ENCODE measurements at regions not wholly inside any gene's neighbourhood (a gene's known extent, or its start where the extent isn't known, plus 50 kb on each side); places are given as distances from the start of the nearest gene placed in this dataset.
A peak's percentile ranks its signal among the peaks of the same experiment; 100 is the strongest.
"Not testable (repeated sequence)": the region's sequence is repeated elsewhere in the genome, so short reads cannot be mapped to it uniquely, and the experiment has no call there.

DNA sequence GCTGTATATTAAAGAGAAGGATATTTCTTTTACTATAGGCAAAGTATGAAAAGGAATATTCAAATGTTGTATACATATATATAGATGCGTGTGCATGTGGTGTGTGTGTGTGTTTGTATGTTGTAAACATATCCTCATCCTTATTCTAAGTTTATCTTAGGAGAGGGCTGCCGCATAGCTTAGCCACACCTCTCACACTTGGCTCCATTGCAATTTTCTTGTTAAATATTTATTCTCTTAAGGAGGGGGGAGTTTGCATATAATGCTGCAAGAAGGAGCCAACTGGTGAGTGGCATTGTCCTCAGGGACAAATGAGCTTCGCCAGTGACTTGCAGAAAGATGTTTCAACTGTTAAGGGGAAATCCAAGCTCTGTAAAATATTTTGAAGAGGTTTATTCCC is 360.1 kb upstream of the RND3 start:
- no peak for DNase-seq

DNA sequence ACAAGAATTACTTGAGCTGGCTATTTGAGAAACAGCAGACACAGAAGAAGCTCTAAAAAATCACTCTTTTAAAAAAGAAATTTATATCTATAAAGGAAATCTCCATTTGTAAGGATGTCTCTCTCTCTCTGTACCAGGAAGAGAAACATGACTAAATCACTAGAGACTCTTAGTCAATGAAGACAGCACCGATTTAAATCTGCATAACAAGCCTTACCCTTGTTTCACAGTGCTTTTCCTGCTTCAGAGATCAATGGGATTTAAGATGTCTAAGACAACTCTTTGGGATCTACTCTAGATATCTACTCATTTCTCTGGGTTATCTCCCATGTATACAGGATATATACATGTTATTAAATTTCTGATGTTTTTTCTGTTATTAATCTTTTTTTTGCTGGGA is 359.2 kb upstream of the RND3 start:
- DNase-seq: no peak

DNA sequence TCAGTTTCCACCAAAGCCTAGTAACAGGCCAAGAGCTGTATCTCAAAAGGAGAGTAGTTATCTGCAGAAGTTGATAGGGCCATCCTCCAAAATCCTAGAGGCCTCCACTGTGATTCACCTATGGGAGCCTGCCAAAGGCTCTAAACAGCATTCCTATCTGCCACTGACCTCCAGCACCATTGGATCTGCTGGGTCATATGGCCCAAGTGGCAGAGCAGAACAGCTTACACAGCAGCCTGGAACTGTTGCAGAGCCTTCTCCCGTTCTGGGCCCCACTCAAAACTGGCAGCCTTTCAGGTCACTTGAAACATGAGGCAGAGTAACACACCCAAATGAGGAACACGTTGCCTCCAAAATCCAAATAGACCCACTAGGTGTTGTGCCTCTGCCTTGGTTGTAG is 345.2 kb upstream of the RND3 start:
- no peak for DNase-seq

DNA sequence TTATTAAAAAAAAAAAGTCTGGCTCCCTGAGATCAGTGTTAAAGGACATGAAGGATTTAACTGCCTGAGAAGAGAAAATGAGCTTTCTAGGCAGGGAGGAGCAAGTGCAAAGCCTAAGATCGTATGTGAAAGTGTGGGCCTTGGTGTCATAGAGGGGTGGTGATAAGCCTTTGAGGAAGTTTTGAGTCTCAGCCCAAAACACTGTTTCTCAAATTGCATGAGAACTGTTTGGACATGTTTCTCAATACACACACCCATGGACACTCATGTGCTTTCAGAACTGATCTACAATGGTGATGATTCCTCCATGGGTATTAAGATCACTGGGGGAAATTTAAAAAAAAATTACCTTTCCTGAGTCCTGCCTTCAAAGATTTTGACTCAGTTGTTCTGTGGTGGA is 336.7 kb upstream of the RND3 start:
- no peak for DNase-seq

DNA sequence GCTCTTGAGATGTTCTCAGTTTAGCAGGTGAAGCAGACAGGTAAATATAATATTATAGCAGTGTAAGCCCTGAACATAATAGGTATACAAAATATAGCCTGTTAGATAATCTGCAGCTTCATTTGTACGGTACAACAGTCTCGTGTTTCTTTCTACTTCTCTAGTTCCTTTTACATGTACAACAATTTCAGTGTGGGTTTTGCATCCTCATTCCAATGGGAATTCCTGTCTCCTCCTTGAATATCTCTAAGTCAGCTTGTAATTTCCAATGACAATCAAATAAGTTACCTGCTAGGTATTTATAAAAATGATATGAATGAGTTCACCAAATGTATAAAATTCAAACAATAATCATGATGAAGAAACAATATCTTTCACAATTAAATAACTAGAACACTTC is 330.0 kb upstream of the RND3 start:
- no peak for DNase-seq

DNA sequence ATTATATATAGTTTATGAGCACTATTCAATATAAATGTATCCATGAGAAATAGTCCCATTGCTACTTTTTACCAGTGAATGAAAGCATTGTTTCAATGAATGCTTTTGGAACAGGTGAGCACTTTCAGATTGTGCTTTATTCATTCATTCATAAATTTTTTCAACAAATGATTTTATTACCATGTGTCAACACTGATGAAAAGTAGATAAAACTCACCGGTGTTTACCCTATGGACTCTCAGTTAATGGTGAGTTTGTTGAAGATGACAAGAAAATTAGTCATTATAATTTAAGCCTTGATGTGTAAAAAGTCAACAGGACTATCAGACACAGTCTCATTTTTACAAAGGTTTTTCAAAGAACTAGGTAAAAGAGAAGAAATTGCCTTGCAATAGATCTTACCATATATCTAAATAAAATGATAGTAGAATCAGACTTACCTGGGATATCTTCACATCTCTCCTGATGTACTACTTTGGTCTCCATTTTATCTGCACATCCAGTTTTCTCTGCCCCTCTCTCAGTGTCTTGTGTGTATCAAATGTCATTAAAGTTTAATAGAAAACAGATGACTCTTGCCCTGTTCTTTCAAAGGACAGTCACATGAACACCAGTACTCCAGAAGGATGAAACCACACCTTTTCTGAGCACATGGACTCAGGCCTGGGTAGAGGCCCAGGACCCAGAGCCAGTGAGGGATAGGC is 325.3 kb upstream of the RND3 start:
- no peak for DNase-seq

DNA sequence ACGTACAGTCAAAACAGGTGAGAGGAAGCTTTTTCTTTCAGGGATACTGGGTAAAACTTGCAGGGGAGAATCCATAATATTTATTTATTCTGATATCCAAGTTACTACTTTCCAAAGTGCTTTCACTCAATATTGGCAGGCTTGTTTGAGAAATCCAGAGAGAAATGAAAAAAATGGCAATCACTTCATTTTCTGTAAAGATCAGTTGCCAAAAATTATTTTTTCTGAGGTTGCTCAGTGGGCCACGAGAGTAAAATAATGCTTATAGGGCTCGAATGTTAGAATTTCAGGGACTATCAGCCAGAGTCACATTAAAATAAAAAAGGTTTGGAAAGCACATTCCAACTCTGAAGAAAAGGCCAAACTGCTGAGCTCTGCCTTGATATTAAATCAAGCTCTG is 324.6 kb upstream of the RND3 start:
- no peak for DNase-seq

DNA sequence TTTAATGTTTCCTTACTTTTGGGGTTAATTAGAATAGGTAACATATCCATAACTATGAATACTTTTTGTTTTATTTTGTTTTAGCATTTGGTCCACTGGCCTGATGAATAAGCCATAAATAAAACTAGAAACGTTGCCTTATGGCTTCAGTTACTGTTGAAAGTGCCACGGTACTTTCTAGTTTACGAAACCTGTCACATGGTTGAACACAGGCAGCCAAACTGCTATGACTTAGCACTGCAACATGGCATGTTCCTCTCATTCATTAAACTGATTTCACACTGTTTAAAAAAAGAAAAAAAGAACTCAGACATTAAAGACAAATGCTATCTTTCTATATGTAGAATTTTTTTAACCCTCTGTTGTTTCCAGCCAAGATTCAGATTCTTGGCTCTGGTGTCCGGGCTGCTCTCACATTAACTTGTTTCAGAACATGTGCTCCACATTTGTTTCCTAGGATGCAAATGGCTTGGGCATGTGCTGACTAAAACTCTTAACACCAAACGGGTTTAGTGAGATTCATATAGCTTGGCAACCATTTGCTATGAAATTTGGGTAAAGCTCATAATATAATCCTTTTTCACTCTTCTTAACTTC is 323.9 kb upstream of the RND3 start:
- no peak for DNase-seq

DNA sequence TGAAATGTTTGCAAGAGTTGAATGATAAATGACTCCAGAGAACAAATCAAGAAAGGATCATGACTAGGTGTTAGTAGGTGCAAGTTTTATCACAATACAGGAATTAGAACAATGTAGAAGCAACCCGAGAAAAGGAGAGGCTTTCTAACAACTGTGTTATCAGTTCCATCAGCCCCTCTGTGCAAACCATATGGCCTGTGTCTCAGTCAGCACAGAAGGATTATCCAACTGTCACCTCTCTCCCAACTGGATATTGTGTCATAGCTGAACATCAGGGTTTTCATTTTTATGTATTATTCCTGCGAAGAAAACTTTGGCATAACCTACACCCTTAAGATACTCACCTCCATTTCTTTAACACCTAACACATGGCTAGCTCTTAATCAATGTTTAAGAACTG is 321.6 kb upstream of the RND3 start:
- no peak for DNase-seq

DNA sequence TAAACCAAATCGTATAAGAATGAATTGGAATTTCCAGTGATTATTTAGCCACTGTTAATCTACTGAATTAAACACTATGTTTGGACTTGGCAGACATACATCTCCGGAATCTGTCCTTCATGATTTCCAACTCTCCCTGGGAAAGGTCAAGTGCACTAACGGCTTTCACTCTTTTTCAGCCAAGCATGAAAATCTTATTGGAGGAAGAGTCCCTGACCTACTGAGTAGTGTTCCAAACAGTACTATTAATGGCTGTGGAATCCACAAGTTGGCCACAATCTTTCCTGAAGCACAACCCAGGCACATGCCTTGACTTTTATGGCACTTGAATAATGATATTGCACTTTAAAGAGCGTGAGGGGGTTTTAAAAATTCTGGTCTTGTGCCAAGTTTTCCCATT is 318.9 kb upstream of the RND3 start:
- no peak for DNase-seq

DNA sequence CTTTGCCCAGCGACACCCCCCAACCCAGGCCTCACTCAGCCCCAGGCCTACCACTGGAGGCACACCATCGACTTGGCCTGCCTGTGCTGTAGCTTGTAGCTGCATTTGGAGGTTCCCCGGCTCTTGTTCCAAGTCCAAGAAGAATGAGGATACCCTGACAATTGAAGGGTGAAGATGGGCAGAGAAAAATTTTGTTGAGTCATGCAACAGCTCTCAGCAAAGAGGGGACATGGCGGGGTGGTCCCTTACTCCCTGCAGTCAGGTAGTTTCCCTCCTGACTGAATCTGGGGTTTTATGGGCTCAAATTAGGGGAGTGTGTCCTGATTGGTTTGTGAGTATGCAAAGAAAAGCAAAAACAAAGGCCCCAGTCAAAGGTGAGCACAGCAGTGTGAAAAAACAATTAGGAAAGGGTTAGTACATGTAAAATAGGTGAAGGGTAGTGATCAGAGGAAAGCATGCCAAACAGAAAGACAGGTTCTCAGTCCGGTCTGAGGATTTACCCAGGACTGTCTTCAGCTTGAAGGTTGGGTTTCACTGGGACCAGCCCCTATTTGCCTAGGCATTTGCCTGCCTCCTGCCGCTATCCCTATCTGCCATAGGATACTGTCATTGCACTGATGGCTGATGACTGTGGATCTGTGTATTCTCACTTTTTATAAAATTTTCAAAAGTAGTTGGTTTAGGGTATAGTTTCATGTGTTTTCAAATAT is 316.4 kb upstream of the RND3 start:
- DNase-seq: no peak

DNA sequence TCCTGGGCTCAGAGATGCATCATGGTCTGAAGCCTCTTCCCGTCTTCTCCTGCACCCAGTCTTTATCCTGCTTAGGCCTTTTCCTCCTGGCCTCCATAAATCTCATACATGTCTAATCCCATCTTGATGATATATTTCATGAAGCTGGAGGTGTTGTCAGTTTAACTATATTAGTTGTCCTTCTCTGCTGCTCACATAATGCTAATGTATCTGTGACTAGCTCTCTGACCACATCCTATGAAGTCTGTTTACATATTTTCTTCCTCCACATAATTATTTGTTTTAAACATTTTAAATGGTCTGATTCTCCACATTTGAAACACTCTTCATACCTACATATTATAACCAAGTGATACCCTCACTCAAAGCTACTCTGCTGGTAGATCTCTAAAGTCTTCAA is 315.2 kb upstream of the RND3 start:
- no peak for DNase-seq

DNA sequence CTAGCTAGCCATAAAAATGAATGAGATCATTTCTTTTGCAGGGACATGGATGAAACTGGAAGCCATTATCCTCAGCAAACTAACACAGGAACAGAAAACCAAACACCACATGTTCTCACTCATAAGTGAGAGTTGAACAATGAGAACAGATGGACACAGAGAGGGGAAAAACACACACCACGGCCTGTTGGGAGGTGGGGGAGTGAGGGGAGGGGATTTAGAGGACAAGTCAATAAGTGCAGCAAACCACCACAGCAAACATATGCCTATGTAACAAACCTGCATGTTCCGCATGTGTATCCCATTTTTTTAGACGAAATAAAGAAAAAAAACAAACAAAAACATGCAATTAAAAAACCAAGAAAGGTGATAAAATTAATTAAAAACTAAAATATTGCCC is 308.8 kb upstream of the RND3 start:
- not testable (repeated sequence) for DNase-seq

DNA sequence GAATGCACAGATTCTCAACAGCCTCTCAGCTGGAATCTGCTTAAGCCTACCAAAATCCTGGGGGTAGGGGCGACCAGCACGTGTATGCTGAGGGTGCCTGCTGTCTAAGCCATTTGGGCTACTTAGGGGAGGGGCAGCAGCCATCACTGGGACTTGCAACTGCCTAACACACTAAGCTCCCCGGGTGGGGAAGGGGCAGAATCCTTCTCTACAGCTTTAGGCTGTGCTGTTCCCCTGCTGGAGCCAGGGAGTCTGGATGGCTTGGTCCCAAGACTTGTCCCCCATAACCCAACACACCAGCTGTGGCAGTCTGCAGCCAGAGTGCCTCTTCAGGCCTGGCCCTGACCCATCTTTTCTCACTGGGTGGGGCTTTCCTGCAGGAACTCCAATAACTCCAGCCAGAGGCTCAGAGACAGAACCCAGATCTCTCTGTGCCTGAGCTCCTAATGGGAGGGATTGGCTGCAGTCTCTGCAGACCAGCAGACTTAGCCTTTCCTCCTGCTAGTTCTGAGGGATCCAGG is 305.4 kb upstream of the RND3 start:
- no peak for DNase-seq

DNA sequence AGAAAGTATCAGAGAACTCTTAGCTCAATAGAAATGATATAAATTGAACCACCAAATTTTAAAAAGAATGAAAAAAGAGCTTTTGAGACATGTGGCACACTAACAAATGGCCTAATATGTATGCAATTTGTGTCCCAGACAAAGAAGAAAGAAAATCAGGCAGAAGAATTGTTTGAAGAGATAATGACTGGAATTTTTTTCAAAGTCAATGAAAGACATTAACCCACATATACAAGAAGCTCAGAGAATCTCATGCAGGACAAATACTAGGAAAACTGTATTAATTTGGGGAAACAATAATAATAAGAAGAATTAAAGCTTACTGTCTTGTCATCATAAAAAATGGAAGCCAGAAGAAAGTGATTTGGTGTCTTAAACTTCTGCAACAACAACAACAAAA is 304.1 kb upstream of the RND3 start:
- no peak for DNase-seq

DNA sequence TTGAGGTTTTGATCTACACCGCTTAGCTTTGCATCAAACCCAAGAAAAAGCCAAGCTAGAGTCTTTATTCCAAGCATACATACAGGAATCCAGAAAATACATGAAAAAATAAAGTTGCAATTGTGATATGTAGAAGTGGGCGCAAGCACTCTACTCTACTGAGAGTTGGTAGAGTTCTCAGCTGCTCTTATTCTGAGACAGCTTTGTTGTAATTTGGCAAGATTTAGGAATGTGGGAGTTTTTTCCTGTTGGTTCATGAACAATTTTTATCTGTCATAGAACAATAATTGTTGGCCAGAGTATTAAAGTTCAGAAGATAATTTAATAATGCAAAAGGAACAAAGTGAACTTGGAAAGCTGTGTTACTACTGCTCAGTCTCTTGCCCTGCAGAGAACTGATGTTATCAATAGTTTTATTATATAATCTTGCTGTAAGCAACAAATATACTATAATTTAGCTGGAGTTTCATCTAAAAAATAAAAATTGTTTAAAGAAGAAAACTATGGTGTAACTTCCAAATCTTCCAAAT is 302.0 kb upstream of the RND3 start:
- DNase-seq: no peak

DNA sequence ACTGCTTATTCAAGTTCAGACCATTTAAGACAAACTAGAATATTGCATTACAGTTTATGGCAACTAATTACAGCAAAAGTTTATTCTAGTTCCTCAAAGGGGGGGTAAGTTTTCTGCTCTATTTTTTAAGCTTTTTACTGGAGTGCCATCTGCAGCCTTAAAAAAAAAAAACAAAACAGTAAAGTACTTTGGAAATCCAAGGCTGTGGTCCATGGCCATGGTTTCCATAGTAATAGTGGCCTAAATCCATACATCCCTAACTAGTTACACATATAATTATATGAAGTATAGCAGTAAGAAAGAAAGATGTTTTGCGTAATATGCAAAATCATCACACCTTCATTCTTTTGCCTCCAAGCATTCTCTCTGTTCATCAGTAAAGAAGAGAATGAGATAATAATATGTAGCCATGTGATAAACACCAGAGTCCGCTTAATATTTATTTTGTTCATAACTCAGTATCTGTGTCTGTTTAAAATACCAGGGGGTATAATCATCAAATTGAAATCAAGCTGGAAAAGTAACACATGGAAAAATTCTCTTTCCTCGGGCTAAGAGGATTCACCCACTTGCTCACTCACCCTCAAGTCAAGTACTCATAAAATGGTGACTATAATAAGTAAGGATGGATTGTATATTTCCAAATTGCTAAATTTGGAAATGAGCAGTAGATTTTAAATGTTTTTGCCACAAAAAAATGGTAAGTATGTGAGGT is 301.1 kb upstream of the RND3 start:
- peak; percentile 19 for DNase-seq

DNA sequence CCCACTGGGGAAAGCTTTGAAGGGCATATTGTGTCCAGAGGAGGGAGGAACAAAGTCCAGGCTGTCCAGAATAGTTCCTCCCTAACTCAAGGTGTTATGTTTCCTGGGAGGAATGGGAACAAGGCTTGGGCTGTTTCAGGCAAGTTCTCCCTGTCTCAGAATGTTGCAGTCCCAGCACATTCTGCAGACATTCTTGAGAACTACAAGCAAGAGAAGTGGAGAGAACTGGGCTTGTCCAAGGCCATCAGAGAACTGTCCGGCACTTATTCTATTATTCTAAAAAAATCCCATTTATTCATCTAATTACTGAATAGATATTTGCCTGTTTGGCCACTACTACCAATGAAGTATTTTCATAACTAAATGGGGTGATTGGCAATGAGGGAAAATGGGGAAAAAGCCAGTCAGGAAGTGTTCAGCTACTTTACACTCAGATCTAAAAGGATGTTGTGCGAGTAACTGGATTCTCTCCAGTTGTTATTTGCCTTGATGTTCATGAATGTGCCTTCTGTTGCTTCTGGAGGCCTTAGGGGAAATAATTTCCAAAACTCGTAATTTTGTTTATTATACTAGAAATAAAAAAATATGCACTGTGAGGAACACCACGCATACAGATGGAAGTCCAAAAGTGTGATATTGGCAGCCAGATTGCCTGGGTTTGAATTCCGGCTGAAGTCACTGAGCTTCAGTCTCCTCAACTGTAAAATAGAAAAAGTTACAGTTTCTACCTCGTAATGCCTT is 300.1 kb upstream of the RND3 start:
- DNase-seq: no peak

DNA sequence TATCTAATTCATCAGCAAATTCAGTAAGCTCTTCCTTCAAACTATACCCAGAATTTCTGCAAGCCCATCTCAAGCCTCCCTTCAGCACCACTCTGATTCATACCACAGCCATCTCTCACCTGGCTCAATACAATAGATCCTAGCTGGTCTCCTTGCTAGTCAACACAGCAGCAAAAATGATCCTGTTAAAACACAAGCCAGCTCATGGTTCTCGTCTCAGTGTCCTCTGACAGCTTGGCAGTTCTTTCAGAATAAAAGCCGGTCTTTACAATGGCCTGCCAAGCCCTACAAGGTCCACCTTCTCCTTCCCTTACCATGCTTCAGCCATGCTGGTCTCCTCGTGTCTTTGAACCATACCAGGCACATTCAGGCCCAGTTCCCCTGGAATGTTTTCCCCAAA is 296.9 kb upstream of the RND3 start:
- DNase-seq: no peak

DNA sequence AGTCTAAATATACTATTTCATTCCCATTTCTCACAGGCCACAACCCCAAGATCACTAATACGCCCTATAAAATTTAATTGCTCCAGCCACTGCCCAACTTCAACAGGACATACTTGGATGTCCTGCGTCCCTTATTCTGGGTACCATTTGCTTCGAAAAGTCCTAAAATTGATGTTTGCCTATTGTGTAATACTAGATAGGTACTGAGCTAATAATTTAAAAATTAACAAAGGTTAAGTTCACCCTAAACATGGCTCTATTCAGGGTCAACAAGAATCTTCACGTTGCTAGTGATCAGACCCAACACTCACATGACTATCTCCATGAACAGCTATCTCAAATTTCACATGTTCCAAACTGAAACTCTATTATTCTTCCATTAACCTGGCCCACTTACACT is 296.4 kb upstream of the RND3 start:
- DNase-seq: no peak

DNA sequence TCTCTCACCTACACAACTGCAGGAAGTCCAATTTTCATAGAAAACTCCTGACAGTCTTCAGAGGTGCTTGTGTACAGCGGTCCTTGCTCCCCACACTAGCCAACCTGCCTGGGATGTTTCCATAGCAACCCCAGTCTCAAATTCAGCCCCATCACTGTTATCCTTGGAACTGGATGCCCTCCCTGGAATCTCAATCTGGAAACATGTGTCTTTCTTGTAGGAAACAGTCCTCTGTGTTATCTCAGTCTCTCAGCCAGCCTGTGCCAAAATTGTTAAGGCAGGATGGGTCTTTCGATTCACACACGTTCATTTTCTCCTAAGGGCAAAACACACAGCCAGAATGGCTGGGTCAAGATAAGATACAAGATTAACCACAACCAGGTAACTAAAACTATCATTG is 295.5 kb upstream of the RND3 start:
- DNase-seq: no peak

DNA sequence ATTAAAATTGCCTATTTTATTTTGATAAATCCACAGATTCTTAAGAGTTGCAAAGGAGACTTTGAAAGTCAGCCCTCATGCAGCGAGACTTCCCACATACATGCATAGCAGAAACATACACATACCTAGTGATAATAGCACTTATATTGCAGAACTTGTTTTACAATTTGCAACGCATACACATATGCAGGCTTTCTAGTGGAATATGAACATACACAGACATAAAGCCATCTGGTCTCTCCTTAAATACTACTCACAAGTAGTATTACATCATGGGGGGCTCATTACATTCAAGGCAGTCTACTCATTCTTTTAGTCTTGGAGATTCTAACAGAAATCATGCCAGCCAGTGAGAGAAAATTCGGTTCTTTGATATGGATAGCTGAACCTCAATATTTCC is 295.1 kb upstream of the RND3 start:
- no peak for DNase-seq

Data from fibroblast of skin of scalp (primary cell).